ENCODE measurements at regions not wholly inside any gene's neighbourhood (a gene's known extent, or its start where the extent isn't known, plus 50 kb on each side); places are given as distances from the start of the nearest gene placed in this dataset.

- no peak for DNase-seq
Measured at GRCh38 chr15:58273104-58273503, 134.9 kb downstream of the AQP9 start.

DNA sequence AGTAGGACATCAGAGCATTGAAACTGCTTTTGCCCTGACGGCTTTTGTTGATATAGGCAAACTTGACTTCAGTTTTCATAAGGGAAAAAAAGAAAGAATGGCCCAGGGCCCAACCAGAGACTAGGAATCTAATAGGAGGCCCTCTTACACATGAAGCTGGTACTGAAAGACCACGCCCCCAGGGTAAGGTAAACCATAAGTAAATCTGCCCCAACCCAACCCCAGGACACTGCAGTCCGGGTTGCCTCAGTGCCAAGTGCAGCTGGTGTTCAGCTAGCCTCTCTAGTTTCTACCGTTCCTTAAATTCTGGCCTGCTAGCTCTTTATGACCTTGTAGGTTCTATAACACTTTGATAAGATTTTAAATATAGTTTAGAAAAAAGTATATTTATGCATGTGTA, 136.7 kb downstream of the AQP9 start:
- no peak for DNase-seq

GRCh38 chr15:58275785-58276184, 137.6 kb downstream of the AQP9 start:
- no peak for DNase-seq

DNA sequence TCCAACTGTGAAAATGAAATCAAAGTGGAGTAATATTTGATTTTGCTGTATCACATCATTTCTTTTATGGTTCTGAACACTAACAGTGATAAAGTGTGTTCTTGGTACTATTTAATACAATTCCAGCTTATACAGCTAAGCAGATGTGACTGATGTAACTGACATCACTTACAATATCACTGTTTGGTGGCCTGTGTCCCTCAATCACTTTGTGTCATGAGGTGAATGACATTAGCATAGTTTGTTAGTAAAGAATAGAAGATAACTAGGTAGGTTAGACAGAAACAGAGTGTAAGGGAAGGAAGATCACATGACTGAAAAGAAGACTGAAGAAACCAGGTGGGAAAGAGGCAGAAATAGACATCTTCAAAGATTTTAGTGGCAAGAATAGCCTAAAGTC, 138.7 kb downstream of the AQP9 start:
- no peak for DNase-seq

DNA sequence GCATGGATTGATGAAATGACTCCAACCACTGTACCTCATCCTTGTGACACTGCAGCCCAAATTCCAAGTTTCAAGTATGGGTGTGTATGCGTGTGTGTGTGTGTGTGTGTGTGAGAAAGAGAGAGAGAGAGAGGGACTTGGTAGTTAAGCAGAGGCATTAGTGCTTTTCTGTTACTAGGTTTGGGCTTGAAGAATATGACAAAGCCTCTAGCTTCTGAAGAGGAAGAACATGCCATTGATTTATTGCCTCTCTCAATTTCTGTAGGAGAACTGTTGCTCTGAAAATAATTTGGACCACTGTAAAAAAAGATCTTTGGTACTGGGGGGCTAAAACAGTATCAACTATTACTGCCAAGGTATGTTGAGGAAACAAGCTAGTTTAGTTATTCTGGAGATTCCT, 139.2 kb downstream of the AQP9 start:
- no peak for DNase-seq

DNA sequence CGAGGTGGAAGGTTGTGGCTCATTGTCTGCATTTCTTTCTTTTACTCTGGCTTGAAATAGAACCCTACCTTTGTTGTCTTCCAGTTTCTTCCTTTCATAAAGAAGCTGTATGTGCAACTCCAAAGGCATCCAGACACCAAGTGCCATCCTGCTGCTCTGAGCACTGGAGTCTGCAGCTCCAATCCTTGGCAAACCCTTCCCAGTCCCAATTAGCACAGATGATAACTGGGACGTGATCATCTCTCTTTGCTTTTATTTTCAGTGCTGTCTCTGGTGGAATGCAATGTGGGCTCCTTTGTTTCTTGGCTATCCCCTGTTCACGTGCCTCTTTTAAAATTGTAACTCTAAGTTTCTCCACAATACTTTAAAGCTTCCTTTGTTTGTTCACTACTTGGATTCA, 140.9 kb downstream of the AQP9 start:
- no peak for DNase-seq

GRCh38 chr15:58279654-58280053, 141.5 kb downstream of the AQP9 start:
- DNase-seq: no peak

DNA sequence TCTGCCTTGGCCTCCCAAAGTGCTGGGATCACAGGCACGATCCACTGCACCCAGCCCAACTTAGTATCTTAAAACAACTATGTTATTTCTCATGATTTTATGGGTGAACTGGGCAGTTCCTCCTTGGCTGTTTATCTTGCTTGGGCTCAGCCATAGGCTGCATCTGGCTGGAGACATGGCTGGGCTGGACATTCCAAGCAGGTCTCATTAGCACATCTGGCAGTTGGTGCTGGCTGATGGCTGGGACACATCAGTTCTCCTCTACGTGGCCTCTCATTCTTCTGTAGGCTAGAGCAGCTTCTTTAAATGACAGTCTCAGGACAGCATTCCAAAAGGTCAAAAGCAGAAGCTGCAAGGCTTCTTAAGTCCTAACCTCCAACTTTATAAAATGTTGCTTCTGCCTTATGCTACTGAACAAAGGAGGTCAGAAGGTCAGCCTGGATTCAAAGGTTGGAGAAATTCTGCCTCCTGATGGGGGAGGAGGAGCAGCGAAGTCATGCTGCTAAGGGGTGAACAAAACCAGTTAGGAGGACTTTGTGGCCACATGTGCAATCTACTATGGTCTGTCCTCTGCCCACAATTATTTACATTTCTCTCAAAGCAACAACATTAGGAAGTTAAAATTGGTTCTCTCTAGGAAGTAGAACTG, 144.0 kb downstream of the AQP9 start:
- no peak for DNase-seq

DNA sequence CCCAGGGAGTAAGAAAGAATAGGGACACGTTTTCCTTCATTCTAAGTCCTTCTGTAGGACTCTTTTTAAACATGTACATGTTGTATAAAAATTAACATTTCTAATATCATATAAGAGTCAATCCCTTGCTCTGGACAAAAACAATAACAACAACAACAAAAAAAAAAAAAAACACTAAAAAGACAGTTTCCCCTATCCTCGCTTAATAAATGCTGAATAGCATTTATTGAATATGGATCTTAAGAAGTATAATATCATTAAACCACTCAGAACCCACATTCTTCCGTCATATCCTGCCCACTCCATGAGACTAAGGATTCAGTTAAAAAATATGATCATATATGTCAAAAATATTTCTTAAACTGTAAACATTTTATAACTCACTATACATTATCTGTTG, 145.1 kb downstream of the AQP9 start:
- no peak for DNase-seq

DNA sequence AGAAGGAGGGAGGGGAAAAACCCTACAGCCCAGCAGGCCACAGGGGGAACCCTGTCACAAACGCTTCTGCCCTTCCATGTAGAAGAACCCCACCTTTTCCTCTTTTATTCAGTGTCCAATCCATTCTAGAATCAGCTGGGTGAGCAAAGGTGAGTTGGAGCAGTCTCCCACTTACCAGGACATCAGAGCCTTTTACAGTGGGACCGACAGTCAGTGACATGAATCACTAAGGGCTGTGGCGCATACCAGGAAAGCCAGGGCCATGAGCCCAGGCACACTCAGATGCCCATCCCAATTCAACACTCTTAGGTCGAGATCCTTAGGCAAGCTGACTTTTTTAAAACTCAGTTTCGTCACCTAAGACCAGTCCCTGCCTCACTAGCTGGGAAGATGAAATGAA, 146.1 kb downstream of the AQP9 start:
- no peak for DNase-seq

GRCh38 chr15:58285212-58285920, 146.4 kb upstream of the LIPC start:
- no peak for DNase-seq

DNA sequence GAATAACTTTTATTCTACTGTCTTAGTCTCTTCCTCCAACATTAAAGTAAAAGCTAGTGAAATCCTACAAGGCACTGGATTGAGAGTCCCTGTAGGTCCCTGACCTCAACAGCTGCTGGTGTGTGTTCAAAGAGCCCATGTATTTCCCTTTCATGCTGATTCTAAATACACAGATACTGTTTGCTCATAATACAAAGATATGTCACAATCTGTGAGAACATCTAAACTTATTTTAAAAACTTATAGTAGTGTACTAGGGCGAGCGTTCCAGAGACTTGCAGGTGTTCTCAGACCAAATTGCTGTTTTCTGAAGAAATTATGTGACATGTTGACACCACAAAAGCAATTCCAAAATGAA, 145.9 kb upstream of the LIPC start:
- no peak for DNase-seq

GRCh38 chr15:58286523-58286922, 145.3 kb upstream of the LIPC start:
- no peak for DNase-seq

- DNase-seq: no peak
Measured at GRCh38 chr15:58287891-58288290, 143.9 kb upstream of the LIPC start.

DNA sequence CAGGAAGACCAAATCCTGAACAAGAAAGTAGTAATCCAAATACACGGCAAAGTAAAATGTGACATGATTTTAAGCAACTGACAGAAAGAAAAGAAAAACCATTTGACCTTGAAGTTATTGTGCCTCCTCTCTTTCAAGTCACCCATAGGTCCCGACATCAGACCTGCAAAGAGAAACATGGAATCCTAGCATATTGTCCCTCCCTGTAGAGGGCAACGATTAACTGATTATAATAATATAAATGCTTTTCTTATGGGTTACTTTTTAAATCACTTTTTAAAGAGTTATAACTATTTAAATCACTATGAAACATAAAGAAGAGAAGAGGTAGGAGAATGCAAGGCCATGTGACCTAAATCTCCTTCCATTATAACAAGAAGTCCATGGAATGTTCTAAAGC, 143.2 kb upstream of the LIPC start:
- DNase-seq: no peak

DNA sequence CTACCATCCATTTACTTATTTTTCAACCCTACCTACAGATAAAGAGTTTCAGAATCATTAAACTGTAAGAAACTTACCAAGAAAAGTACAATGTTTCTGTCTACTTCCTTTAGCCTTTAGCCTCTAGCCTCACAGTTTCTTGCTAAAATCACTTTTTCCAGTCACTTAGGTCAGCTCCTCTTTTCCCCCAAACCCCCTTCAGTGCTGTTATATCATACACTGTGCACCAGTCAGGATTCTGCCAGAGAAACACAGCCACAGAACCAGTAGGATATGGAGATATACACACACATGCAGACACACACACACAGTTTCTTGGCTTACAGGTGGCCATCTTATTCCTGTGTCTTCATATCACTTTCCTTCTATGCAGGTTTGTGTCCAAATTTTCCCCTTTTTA, 139.9 kb upstream of the LIPC start:
- no peak for DNase-seq

DNA sequence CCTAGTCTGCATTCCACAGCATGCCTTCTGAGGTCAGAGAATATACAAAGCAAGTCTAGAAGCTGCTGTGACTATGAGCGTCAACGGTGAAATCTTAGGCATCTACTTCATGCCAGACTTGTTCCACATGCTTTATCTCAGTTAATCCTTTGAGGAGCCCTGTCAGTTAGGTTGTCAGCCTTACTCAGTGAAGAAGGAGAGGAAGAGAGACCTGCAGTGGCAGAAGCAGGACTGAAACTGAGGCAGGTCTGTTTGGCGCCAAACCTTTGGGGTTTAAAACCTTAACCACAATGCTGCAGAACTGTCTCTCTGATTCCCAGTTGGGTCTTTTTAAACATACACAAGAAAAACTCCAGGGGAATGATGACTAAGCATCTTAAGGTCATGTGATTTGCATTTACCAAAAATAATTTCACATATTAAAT, 139.0 kb upstream of the LIPC start:
- no peak for DNase-seq

DNA sequence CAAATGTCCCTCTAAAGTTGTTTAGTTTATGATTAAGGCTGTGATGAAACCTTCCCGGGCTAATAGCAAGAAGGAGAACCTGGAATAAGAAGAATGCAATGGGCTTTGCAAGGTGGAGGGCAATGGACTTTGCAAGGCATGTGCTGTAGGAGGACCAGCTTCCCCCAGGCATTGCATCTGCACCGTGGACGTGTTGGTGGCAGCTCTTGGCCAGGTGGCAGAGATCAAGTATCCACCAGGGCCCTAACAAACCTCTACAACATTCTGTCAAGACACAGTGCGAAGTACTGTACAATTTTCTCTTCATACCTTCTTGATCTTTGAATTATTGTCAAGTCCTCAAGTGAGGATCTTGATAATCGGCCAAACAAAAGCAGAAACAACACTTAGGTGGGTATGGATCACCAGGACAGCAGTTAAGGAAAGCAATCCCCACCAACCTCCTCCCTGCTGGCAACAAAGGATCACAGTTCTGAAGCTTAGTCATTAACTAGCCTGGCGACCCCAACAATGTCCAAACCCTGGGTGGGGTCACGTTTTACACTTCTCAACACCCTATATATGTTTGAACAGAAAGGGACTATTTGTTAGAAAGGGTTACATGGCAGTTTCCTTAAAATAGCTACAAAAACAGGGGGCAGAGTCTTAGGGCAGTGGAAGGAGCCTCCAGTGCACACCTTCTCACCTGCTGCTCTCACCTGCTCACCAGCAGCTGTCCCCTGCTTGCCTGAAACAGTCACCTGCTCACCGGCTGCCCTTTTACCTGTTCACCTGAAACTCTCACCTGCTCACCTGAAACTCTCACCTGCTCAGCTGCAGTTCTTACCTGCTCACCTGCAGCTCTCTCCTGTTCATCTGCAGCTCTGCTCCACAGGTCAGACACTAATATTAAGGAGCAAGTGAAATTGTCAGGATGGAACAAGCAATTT, 137.9 kb upstream of the LIPC start:
- peak; percentile 31 for DNase-seq

GRCh38 chr15:58294681-58295254, 137.0 kb upstream of the LIPC start:
- no peak for DNase-seq

DNA sequence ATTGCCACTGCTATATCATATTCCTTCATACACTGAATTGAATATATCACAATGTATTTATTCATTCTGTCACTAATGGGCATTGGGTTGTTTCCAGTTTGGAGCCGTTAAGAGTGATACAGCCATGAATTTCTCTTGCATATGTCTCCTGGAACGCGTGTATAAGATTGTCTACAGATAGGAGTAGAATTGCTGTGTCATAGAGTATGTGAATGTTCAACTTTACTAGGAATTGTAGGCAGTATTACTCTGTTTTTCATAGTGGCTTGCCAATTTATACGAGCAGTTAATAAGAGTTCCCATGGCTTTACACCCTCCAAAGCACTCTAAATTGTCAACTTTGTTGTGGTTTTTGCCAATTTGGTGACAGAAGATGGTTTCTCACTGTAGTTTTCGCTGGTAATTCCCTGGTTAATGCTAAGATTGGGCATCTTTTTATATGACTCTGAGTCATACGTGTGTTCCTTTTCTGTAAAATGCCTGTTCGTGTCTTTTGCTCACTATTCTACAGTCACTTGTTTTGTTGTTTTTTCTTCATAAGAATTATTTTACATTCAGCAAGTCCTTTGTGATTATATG, 136.1 kb upstream of the LIPC start:
- no peak for DNase-seq

DNA sequence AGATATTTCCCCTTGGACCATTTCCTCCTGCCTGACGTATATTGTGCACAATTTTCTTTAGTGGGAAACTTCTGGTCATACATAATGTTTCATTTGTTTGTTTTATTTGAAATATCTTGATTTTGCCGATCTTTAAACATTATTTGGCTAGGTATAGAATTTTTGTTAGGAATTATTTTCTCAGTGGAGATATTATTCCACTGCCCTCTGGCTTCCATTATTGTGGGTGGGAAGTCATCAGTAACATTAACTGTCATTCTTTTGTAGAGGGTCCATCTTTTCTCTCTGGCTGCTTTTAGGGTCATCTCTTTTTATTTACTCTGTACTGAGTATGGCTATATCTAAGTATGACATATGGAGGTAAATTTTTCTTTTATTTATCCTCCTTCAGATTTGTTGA, 135.5 kb upstream of the LIPC start:
- no peak for DNase-seq

GRCh38 chr15:58297639-58298038, 134.2 kb upstream of the LIPC start:
- DNase-seq: no peak

Data from NCI-H146 (cell line).